GM12878 (cell line): ENCODE measurements at regions not wholly inside any gene's neighbourhood (a gene's known extent, or its start where the extent isn't known, plus 50 kb on each side); places are given as distances from the start of the nearest gene placed in this dataset.

Source experiments
- ATAC-seq: fragments of 200-7000 bp; cut with Tn5 transposase; 3 replicates; pipeline ENCODE4 v1.9.1; 2020; ENCODE audit warnings: mild to moderate bottlenecking, moderate library complexity
- BruUV-seq: library from RNA; stranded (reverse); fragments of 400-500 nt; replicated peaks from 2 replicates; lab custom pipeline; 2021; lab: Mats Ljungman, UMichigan
- CTCF ChIA-PET: fragments of 300-600 bp; sonication (Branson Sonifier 250); formaldehyde crosslinking; extraction: SDS; loops from one replicate; lab custom pipeline; 2021; ENCODE audit warnings: inconsistent platforms; lab: Yijun Ruan, JAX
- POLR2A ChIA-PET: fragments of 350-600 bp; formaldehyde crosslinking; extraction: SDS; loops from one replicate; lab custom pipeline; 2021; ENCODE audit warnings: inconsistent platforms; lab: Charles Lee
- RAD21 ChIA-PET: fragments of 300-600 bp; sonication (Branson Sonifier 250); formaldehyde crosslinking; loops from one replicate; lab custom pipeline; 2023; ENCODE audit warnings: antibody characterized with exemption; ENCODE audit not compliant: unreplicated experiment; lab: Charles Lee
- SMC1A ChIA-PET: fragments of 300-600 bp; sonication (Branson Sonifier 250); formaldehyde crosslinking; loops from one replicate; lab custom pipeline; 2023; ENCODE audit not compliant: unreplicated experiment, uncharacterized antibody; lab: Charles Lee
- DNase-seq: peaks from one replicate; pipeline ENCODE4 v3.0.0-alpha.2; 2011; ENCODE audit warnings: low read depth, low spot score
- FAIRE-seq: peaks from 3 replicates; lab custom pipeline; 2011; peaks lifted over from hg19 to GRCh38; lab: Jason Lieb, UNC
- H2AFZ ChIP-seq: 2 replicates; pipeline ENCODE4 v1.6.0; 2011; ENCODE audit warnings: low read depth, low read length, control low read depth; ENCODE audit not compliant: control insufficient read depth
- H3K27ac ChIP-seq: 2 replicates; pipeline ENCODE4 v1.5.1; 2011; ENCODE audit warnings: control low read depth; ENCODE audit not compliant: control insufficient read depth, insufficient read depth
- H3K27me3 ChIP-seq, 2 experiments: replicated peaks in 1 of 2; 2 replicates each; pipeline versions ENCODE4 v1.6.0 to v1.6.1; 2011; ENCODE audit warnings: low read length in 1 of 2; ENCODE audit not compliant: control insufficient read depth in 2 of 2, insufficient read depth in 2 of 2
- H3K36me3 ChIP-seq, 2 experiments: 2 replicates each; pipeline ENCODE4 v1.5.1; 2011; ENCODE audit warnings: low read length in 1 of 2; ENCODE audit not compliant: control insufficient read depth in 2 of 2, insufficient read depth in 2 of 2
- H3K4me1 ChIP-seq: 2 replicates; pipeline ENCODE4 v1.6.1; 2011; ENCODE audit warnings: mild to moderate bottlenecking, low read length, moderate library complexity, mixed read lengths; ENCODE audit not compliant: control insufficient read depth, insufficient read depth
- H3K4me2 ChIP-seq: 2 replicates; pipeline ENCODE4 v1.6.0; 2011; ENCODE audit warnings: control low read depth; ENCODE audit not compliant: control insufficient read depth, insufficient read depth
- H3K4me3 ChIP-seq: fragments of 200-600 bp; sonication (generic); 2 replicates; pipeline ENCODE4 v1.5.1; 2016
- H3K79me2 ChIP-seq: 2 replicates; pipeline ENCODE4 v1.6.0; 2011; ENCODE audit warnings: low read length; ENCODE audit not compliant: control insufficient read depth, insufficient read depth
- H3K9ac ChIP-seq: 2 replicates; pipeline ENCODE4 v1.8.0; 2011; ENCODE audit warnings: low read length, control low read depth, mixed read lengths; ENCODE audit not compliant: control insufficient read depth, insufficient read depth
- H3K9me3 ChIP-seq: replicated peaks from 3 replicates; pipeline ENCODE4 v1.5.1; 2011; ENCODE audit warnings: mild to moderate bottlenecking, low read length; ENCODE audit not compliant: control insufficient read depth, insufficient read depth
- H4K20me1 ChIP-seq: 2 replicates; pipeline ENCODE4 v1.6.0; 2011; ENCODE audit not compliant: control insufficient read depth, insufficient read depth
- ATF7 ChIP-seq: fragments of 450-650 bp; IDR thresholded peaks from 2 replicates; pipeline ENCODE4 v1.6.1; 2016; ENCODE audit warnings: low read depth, mild to moderate bottlenecking
- CBX5 ChIP-seq: sonication (generic); IDR thresholded peaks from 2 replicates; pipeline ENCODE4 v1.6.1; 2016; ENCODE audit warnings: low read depth, moderate library complexity, mild to moderate bottlenecking, inconsistent platforms
- LARP7 ChIP-seq: fragments of 450-650 bp; IDR thresholded peaks from 2 replicates; pipeline ENCODE4 v1.6.1; 2017; ENCODE audit warnings: mild to moderate bottlenecking
- MEF2A ChIP-seq: IDR thresholded peaks from 2 replicates; pipeline ENCODE4 v1.6.1; 2011; ENCODE audit warnings: low read depth, mild to moderate bottlenecking, low read length, moderate library complexity; ENCODE audit not compliant: insufficient read depth
- NRF1 ChIP-seq: conservative IDR thresholded peaks from 2 replicates; pipeline ENCODE4 v1.6.1; 2011; ENCODE audit warnings: mild to moderate bottlenecking, low read depth, low read length, improper control_type of control experiment
- RFX5 ChIP-seq: IDR thresholded peaks from 2 replicates; pipeline ENCODE4 v1.6.1; 2011; ENCODE audit warnings: low read depth, low read length, improper control_type of control experiment
- SIN3A ChIP-seq: IDR thresholded peaks from 2 replicates; pipeline ENCODE4 v1.6.1; 2012; ENCODE audit warnings: low read depth, low read length, improper control_type of control experiment
- SMAD5 ChIP-seq: IDR thresholded peaks from 2 replicates; pipeline ENCODE4 v1.6.1; 2016; ENCODE audit warnings: antibody characterized with exemption, low read depth
- ZNF274 ChIP-seq: IDR thresholded peaks from one replicate; pipeline ENCODE4 v1.8.0; 2011; ENCODE audit not compliant: insufficient read length, insufficient read depth
- WGBS: methylation state at CpG from one replicate; pipeline ENCODE4 v1.1.6; 2016; ENCODE audit warnings: low lambda C conversion rate; ENCODE audit not compliant: insufficient replicate concordance, insufficient coverage; ENCODE audit errors: missing lambda C conversion rate; 5-methylcytosine and 5-hydroxymethylcytosine counted together
- in situ Hi-C: fragments of 300-500 bp; cut with MboI; formaldehyde crosslinking; loops from 9 replicates; pipeline ENCODE4 v1.14.3; 2018; ENCODE audit warnings: mixed read lengths
- intact Hi-C: fragments of 100-400 bp; cut with micrococcal nuclease; formaldehyde crosslinking; loops from one replicate; pipeline ENCODE4 v1.14.2; 2022; ENCODE audit not compliant: unreplicated experiment
- TF ChIP-seq, protein P1 (sequence below): IDR thresholded peaks from 2 replicates; pipeline ENCODE4 v1.6.1; 2012; ENCODE audit warnings: low read length, inconsistent platforms
- TF ChIP-seq, protein P2 (sequence below): IDR thresholded peaks from 2 replicates; pipeline ENCODE4 v1.6.1; 2012; ENCODE audit warnings: low read depth, low read length, improper control_type of control experiment

DNA sequence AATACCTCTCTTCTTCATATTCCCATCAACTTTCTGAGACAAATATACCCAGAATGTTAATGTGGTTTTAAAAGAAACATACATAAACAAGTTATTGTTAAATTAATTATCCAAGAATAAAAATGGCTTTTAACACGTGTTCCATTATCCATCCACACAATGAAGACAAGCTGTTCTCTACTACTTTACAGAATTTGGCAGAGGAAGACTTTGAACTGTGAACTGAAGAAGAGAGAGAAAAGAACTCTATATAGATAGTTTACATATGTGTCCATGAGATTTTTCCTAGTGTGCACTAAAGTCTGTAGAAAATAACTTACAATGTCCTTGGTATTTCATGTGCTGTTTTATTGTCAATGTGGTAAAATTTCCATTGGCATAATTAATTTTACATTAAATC lies 207.0 kb upstream of the COL3A1 start:
- DNase-seq, result no peak
- ATAC-seq, result no peak
- no peak for FAIRE-seq
- H2AFZ ChIP-seq, result no peak overlapping the region
- H3K4me1 ChIP-seq, result no peaks in the 10 kb centered on the region
- no peaks in the 10 kb centered on the region for H3K36me3 ChIP-seq
- POLR2A ChIA-PET, result no interaction called here
- H3K79me2 ChIP-seq, result no peaks in the 10 kb centered on the region
- RAD21 ChIA-PET, result no interaction called here
- TF ChIP-seq SIN3A, result no peak
- TF ChIP-seq CBX5, result no peak
- no peak for TF ChIP-seq ATF7
- no peak for TF ChIP-seq NRF1
- TF ChIP-seq ZNF274, result no peak
- TF ChIP-seq, protein P1, sequence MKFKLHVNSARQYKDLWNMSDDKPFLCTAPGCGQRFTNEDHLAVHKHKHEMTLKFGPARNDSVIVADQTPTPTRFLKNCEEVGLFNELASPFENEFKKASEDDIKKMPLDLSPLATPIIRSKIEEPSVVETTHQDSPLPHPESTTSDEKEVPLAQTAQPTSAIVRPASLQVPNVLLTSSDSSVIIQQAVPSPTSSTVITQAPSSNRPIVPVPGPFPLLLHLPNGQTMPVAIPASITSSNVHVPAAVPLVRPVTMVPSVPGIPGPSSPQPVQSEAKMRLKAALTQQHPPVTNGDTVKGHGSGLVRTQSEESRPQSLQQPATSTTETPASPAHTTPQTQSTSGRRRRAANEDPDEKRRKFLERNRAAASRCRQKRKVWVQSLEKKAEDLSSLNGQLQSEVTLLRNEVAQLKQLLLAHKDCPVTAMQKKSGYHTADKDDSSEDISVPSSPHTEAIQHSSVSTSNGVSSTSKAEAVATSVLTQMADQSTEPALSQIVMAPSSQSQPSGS, result no peak
- no peak for TF ChIP-seq SMAD5
- TF ChIP-seq, protein P2, sequence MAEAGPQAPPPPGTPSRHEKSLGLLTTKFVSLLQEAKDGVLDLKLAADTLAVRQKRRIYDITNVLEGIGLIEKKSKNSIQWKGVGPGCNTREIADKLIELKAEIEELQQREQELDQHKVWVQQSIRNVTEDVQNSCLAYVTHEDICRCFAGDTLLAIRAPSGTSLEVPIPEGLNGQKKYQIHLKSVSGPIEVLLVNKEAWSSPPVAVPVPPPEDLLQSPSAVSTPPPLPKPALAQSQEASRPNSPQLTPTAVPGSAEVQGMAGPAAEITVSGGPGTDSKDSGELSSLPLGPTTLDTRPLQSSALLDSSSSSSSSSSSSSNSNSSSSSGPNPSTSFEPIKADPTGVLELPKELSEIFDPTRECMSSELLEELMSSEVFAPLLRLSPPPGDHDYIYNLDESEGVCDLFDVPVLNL, result no peak
- TF ChIP-seq MEF2A, result no peak
- no peak for TF ChIP-seq LARP7
- TF ChIP-seq RFX5, result no peak
- no peaks in the 10 kb centered on the region for H4K20me1 ChIP-seq
- H3K4me3 ChIP-seq, result no peak overlapping the region
- H3K27ac ChIP-seq, result no peak overlapping the region
- in situ Hi-C loops, result no loop called here
- H3K4me2 ChIP-seq, result no peak overlapping the region
- 0% methylated on average over 1 of the region's 1 CpG for WGBS
- CTCF ChIA-PET, result interaction anchor here (1.2 kb wide), 1 partner anchor 211 kb away, joined by 3 read pairs; no protein-coding TSS in a partner anchor
- no TSS peak for BruUV-seq
- H3K27me3 ChIP-seq, result no peaks in the 10 kb centered on the region
- no peaks in the 10 kb centered on the region for H3K9me3 ChIP-seq
- SMC1A ChIA-PET, result no interaction called here
- intact Hi-C loops, result loop anchor here (2.0 to 10.0 kb wide), 2 partner anchors 218 to 648 kb away; no protein-coding TSS in a partner anchor
- H3K9ac ChIP-seq, result no peak overlapping the region
